Parathyroid adenoma (tissue), 2 donors: ENCODE measurements at regions not wholly inside any gene's neighbourhood (a gene's known extent, or its start where the extent isn't known, plus 50 kb on each side); places are given as distances from the start of the nearest gene placed in this dataset.

Experiments used
- H2AFZ ChIP-seq: fragments of 300-600 bp; sonication (generic); one replicate; pipeline ENCODE4 v1.7.0; 2017; ENCODE audit warnings: antibody characterized with exemption, mild to moderate bottlenecking
- H3K27ac ChIP-seq: fragments of 300-600 bp; sonication (generic); one replicate; pipeline ENCODE4 v1.7.0; 2017
- H3K27me3 ChIP-seq: fragments of 300-600 bp; sonication (generic); one replicate; pipeline ENCODE4 v1.7.0; 2017; ENCODE audit warnings: low read length; ENCODE audit not compliant: control insufficient read depth, insufficient read depth
- H3K36me3 ChIP-seq: fragments of 300-600 bp; sonication (generic); one replicate; pipeline ENCODE4 v1.7.0; 2017; ENCODE audit warnings: low read length; ENCODE audit not compliant: control insufficient read depth, insufficient read depth
- H3K4me1 ChIP-seq: fragments of 300-600 bp; sonication (generic); one replicate; pipeline ENCODE4 v1.7.0; 2017; ENCODE audit warnings: control low read depth
- H3K4me2 ChIP-seq: fragments of 300-600 bp; sonication (generic); one replicate; pipeline ENCODE4 v1.7.0; 2017; ENCODE audit warnings: low read length
- H3K4me3 ChIP-seq: fragments of 300-600 bp; sonication (generic); one replicate; pipeline ENCODE4 v1.7.0; 2017; ENCODE audit warnings: low read depth, low read length
- H3K79me2 ChIP-seq: fragments of 300-600 bp; sonication (generic); one replicate; pipeline ENCODE4 v1.7.0; 2017; ENCODE audit warnings: control low read depth
- H3K9ac ChIP-seq: fragments of 300-600 bp; sonication (generic); one replicate; pipeline ENCODE4 v1.7.0; 2017; ENCODE audit warnings: mild to moderate bottlenecking
- H3K9me3 ChIP-seq: fragments of 300-600 bp; sonication (generic); one replicate; pipeline ENCODE4 v1.7.0; 2017; ENCODE audit warnings: low read length; ENCODE audit not compliant: control insufficient read depth
- TF ChIP-seq, protein P1 (sequence below): fragments of 300-600 bp; sonication (generic); IDR thresholded peaks from one replicate; pipeline ENCODE4 v1.7.0; 2017; ENCODE audit warnings: antibody characterized with exemption, mild to moderate bottlenecking
- donor health status: primary hyperparathyroidism.

DNA sequence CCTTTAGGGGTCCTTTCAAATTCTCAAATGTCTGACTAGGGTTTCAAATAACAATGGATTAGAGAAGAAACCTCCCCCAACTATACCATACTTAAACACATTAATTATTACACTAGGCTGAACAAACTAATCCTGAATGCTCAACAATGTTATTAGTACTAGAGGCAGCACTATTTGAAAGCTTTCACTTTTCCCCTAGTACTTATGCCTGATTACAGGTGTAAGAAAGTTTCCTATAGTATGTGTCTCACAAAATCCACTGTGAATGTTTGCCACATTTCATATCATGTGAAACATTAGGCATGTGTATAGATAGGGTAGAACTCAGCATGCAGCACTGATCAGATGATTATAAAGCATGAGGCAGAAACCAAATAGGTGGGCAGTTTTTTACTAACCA is 336.2 kb downstream of the ZNF674 start:
- TF ChIP-seq, protein P1, sequence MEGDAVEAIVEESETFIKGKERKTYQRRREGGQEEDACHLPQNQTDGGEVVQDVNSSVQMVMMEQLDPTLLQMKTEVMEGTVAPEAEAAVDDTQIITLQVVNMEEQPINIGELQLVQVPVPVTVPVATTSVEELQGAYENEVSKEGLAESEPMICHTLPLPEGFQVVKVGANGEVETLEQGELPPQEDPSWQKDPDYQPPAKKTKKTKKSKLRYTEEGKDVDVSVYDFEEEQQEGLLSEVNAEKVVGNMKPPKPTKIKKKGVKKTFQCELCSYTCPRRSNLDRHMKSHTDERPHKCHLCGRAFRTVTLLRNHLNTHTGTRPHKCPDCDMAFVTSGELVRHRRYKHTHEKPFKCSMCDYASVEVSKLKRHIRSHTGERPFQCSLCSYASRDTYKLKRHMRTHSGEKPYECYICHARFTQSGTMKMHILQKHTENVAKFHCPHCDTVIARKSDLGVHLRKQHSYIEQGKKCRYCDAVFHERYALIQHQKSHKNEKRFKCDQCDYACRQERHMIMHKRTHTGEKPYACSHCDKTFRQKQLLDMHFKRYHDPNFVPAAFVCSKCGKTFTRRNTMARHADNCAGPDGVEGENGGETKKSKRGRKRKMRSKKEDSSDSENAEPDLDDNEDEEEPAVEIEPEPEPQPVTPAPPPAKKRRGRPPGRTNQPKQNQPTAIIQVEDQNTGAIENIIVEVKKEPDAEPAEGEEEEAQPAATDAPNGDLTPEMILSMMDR, result no peak
- Histone ChIP-seq H3K4me3 (no peak overlapping the region), H3K36me3 (no peaks in the 10 kb centered on the region), H3K4me2 (no peak overlapping the region), H3K9me3 (no peaks in the 10 kb centered on the region), H2AFZ (no peak overlapping the region), H3K27ac (no peak overlapping the region), H3K79me2 (no peaks in the 10 kb centered on the region), H3K9ac (no peak overlapping the region), H3K27me3 (no peaks in the 10 kb centered on the region), H3K4me1 (peaks cover 5% of the 10 kb centered on the region)

DNA sequence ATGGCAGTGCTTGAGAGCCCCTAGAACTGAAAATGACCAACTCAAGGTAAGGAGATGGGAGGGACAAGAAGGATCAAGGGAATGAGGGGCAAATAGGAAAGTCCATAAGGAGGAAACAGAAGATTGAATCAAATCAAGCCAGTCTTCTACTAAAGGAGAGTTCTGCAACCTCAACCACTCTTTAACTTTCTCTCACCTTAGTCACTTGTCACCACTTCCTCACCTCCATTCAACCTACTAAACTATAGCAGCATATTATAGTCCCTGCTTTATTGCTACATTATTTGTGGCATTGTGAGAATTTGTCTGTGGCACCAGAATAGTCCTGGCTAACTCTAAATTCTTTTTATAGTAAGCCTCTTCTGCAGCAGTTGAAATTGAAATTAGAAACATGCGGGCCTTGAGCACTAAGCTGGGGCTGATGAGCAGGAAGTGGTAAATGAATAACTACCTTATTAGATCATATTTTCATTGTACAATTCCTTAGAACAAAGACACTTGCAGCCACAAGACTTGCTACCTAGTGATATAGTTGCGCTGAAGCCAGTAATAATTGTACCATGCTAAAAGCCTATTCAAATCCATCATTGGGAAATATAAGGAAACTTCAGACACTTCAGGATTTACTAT is 336.9 kb downstream of the ZNF674 start:
- no peak overlapping the region for H3K4me2 ChIP-seq
- H3K36me3 ChIP-seq, result no peaks in the 10 kb centered on the region
- TF ChIP-seq, protein P1, result no peak
- no peak overlapping the region for H3K9ac ChIP-seq
- no peak overlapping the region for H3K4me3 ChIP-seq
- no peaks in the 10 kb centered on the region for H3K9me3 ChIP-seq
- peaks cover 5% of the 10 kb centered on the region for H3K4me1 ChIP-seq
- H3K27ac ChIP-seq, result peak overlapping the region; percentile 24
- no peaks in the 10 kb centered on the region for H3K79me2 ChIP-seq
- H2AFZ ChIP-seq, result peak overlapping the region; percentile 33
- no peaks in the 10 kb centered on the region for H3K27me3 ChIP-seq

DNA sequence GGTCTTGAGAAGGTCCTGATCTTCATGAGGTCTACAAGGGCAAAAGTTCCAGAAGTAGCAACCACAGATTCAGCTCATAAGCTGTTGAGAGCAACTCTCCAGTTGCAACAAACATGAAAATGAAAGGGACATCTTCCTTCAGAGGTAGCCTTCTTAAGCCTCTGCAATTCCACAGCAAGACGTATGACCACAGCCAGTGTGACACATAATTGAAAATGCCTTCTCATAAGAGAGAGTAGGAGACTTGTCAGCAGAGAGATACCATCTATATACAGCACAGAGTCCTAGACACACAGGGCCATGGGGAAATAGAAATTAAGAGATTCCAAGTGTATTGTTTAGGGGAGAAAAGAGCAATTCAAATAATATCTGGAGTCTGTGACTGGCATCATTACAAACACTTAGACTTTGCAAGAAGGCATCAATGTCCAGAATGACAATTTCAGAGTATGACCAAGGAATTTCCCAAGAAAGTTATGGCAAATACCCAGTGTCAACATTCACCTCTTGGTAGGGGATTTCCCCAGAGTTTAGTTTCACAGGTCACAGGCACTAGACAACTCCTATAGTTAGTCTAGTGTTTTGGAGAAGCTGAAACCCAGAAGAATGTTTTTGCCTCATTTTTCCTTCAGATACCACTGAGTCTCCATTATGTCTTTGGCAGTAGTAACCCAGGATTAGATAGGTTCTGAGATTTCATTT is 340.3 kb downstream of the ZNF674 start:
- Histone ChIP-seq H3K27me3 (no peaks in the 10 kb centered on the region), H3K79me2 (no peaks in the 10 kb centered on the region), H3K4me1 (peaks cover 5% of the 10 kb centered on the region), H3K36me3 (no peaks in the 10 kb centered on the region), H3K9me3 (no peaks in the 10 kb centered on the region), H3K27ac (no peak overlapping the region), H3K9ac (no peak overlapping the region), H2AFZ (no peak overlapping the region), H3K4me2 (no peak overlapping the region), H3K4me3 (no peak overlapping the region)
- TF ChIP-seq, protein P1, result no peak

DNA sequence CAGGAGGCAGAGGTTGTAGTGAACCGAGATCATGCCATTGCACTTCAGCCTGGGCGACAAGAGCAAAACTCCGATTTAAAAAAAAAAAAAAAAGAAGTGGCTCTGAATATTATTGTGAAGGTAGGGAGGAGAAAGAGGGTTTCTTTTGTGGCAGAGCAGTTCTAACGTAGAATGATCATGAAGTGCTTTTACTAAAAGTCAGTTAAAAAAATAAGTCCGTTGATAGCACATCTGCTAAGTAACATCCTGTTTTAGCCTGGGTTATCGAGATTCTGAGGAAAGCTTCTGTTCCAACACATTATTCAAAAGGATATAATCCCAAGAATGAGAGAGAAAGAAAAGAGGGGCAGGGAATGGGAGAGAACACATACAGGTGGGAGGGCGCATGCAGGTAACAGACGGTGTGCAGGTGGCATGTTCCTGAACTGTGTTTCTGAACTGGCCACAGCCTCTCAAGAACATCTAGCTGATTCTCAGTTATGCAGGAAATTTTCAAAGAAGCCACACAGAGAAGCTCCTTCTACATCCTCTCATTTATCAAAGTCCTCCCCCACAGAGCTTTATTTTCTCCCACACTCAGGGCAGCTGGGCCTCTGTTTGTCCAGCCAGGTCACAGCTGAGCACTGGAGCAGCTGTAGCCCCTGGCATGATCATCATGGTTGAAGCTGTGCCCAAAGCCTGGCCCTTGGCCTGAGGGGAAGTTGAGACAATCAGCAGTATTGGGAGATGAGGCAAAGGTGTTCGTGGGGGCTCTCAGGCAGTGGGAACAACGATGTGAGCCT is 342.3 kb downstream of the ZNF674 start:
- no peak overlapping the region for H3K4me2 ChIP-seq
- H3K36me3 ChIP-seq, result no peaks in the 10 kb centered on the region
- TF ChIP-seq, protein P1, result no peak
- no peaks in the 10 kb centered on the region for H3K4me1 ChIP-seq
- no peaks in the 10 kb centered on the region for H3K27me3 ChIP-seq
- no peak overlapping the region for H2AFZ ChIP-seq
- no peak overlapping the region for H3K4me3 ChIP-seq
- H3K9ac ChIP-seq, result no peak overlapping the region
- no peaks in the 10 kb centered on the region for H3K79me2 ChIP-seq
- no peaks in the 10 kb centered on the region for H3K9me3 ChIP-seq
- H3K27ac ChIP-seq, result no peak overlapping the region
